Breast epithelium (tissue), 4 donors: ENCODE measurements at regions not wholly inside any gene's neighbourhood (a gene's known extent, or its start where the extent isn't known, plus 50 kb on each side); places are given as distances from the start of the nearest gene placed in this dataset.

Experiments used
- DNase-seq, 2 donors: peaks; one replicate each; pipeline ENCODE4 v3.0.0-alpha.2; 2019; ENCODE audit warnings: low spot score in 2 of 2
- H3K27ac ChIP-seq, 2 donors: fragments of 200-600 bp; sonication (generic) in 1 of 2; one replicate each; pipeline ENCODE4 v1.5.1; 2016 to 2019; ENCODE audit warnings: mild to moderate bottlenecking in 1 of 2
- H3K27me3 ChIP-seq, 2 donors: fragments of 200-600 bp; sonication (generic) in 1 of 2; one replicate each; pipeline versions ENCODE4 v1.5.1 to v1.6.0; 2017 to 2019; ENCODE audit warnings: control low read depth in 1 of 2, mild to moderate bottlenecking in 1 of 2
- H3K36me3 ChIP-seq: fragments of 200-600 bp; one replicate; pipeline ENCODE4 v1.5.1; 2019
- H3K4me1 ChIP-seq, 2 donors: fragments of 200-600 bp; sonication (generic); one replicate each; pipeline ENCODE4 v1.5.1; 2016 to 2019; ENCODE audit warnings: control low read depth in 1 of 2
- H3K4me3 ChIP-seq, 3 donors: fragments of 200-600 bp; sonication (generic); 1 replicate in 2 of 3; 2 replicates in 1 of 3; pipeline ENCODE4 v1.5.1; 2016 to 2019; ENCODE audit warnings: mild to moderate bottlenecking in 3 of 3, moderate library complexity in 2 of 3
- H3K9me3 ChIP-seq, 2 donors: fragments of 200-600 bp; sonication (generic) in 1 of 2; one replicate each; pipeline ENCODE4 v1.5.1; 2016 to 2019; ENCODE audit warnings: control low read depth in 1 of 2
- CTCF ChIP-seq, 3 donors: fragments of 450-650 bp; IDR thresholded peaks; one replicate each; pipeline ENCODE4 v1.5.1; 2016 to 2017; ENCODE audit warnings: antibody characterized with exemption in 3 of 3, mild to moderate bottlenecking in 3 of 3, moderate library complexity in 3 of 3
- POLR2A ChIP-seq: fragments of 450-650 bp; IDR thresholded peaks from one replicate; pipeline ENCODE4 v1.6.1; 2016; ENCODE audit warnings: antibody characterized with exemption, mild to moderate bottlenecking, moderate library complexity
- POLR2AphosphoS5 ChIP-seq, 3 donors: sonication (generic); formaldehyde crosslinking; IDR thresholded peaks; one replicate each; pipeline ENCODE4 v1.6.1; 2017; ENCODE audit warnings: antibody characterized with exemption in 3 of 3
- intact Hi-C: fragments of 100-400 bp; cut with DNase I; formaldehyde crosslinking; loops from one replicate; pipeline ENCODE4 v1.15.1; 2023; ENCODE audit warnings: low total_unique reads

DNA sequence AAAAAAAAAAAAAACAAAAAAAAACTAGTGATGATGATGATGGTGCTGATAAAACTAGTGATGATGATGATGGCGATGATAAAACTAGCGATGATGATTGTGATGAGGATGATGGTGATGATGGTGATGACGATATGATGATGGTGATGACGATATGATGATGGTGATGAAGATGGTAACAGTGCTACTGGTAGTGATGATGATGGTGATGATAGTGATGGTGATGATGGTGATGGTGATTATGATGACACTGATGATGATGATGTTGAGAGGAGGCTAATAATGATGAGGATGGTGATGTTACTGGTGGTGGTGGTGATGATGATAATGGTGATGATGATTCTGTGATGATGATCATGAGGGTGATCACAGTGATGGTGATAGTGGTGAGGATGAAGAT is 345.5 kb upstream of the CDH4 start:
- DNase-seq, result no peak
- Histone ChIP-seq H3K9me3 (peaks cover 10 to 15% of the 10 kb centered on the region in 2 donors), H3K27ac (no peak overlapping the region), H3K36me3 (no peaks in the 10 kb centered on the region), H3K27me3 (no peaks in the 10 kb centered on the region), H3K4me3 (no peak overlapping the region), H3K4me1 (no peaks in the 10 kb centered on the region)
- TF ChIP-seq POLR2AphosphoS5 (IDR thresholded peaks at IDR 0.05), result no peak
- no peak for TF ChIP-seq CTCF (IDR thresholded peaks at IDR 0.05)
- no peak for TF ChIP-seq POLR2A
- intact Hi-C loops, result no loop called here

- Histone ChIP-seq H3K4me3 (no peak overlapping the region), H3K4me1 (no peaks in the 10 kb centered on the region), H3K27me3 (no peaks in the 10 kb centered on the region), H3K27ac (no peak overlapping the region), H3K9me3 (peaks cover 0 to 3% of the 10 kb centered on the region in 2 donors), H3K36me3 (no peaks in the 10 kb centered on the region)
- no peak for DNase-seq
- no peak for TF ChIP-seq CTCF (IDR thresholded peaks at IDR 0.05)
- TF ChIP-seq POLR2A, result no peak
- TF ChIP-seq POLR2AphosphoS5 (IDR thresholded peaks at IDR 0.05), result no peak
- intact Hi-C loops, result no loop called here
These were observed 338.8 kb upstream of the CDH4 start for GRCh38 chr20:60913298-60913697.

DNA sequence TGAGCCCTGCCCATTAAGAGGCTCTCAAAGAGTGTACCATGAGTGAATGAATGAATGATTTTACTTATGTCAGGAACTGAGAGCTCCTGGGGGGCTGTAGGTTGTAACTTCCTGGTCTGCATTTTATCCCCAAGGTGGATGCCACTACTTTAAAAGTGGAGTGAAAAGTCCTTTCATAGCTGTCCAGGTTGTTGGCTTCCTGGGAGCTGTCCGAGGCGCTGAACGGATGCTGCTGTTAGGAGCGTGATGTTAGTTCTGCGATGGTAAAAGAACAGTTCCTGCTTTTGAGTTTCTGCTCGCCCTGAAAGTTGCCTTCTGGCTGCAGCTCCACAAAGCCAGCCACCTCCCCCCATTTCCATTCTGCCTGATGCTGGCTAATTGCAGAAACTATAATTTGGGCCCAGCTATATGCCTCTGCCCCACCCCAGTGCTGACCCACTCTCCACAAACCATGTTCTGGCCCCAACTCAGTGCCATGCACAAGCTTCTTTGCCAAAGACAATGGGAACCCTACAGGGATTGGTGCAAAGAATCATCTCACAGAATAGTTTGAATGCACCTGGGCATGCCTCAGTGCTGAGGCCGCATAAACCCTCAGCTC is 330.9 kb upstream of the CDH4 start:
- no peak for DNase-seq
- intact Hi-C loops, result no loop called here
- H3K4me3 ChIP-seq, result no peak overlapping the region
- no peaks in the 10 kb centered on the region for H3K36me3 ChIP-seq
- H3K27me3 ChIP-seq, result peaks cover 0 to 11% of the 10 kb centered on the region in 2 donors
- no peaks in the 10 kb centered on the region for H3K4me1 ChIP-seq
- peaks cover 0 to 3% of the 10 kb centered on the region in 2 donors for H3K9me3 ChIP-seq
- no peak overlapping the region for H3K27ac ChIP-seq
- no peak for TF ChIP-seq POLR2AphosphoS5 (IDR thresholded peaks at IDR 0.05)
- no peak for TF ChIP-seq POLR2A
- no peak for TF ChIP-seq CTCF (IDR thresholded peaks at IDR 0.05)

DNA sequence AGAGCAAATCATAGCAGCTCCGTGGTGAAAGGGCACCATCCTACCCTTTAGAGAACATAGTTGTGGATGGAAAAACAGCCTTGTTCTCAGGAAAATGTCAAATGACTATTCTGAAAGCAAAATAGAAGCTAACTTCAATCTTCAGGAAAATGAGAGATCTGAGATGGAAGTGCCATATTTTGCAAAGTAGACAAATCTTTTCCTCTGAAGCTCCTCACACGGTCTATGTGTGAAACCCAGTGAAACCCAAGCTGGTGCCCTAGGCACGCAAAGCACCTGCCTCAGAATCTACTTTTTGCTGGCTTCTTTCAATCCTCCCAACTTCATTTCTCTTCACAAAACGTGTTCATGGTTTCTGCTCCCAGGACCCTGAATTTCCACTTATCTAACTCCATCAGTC is 325.2 kb upstream of the CDH4 start:
- H3K27ac ChIP-seq, result no peak overlapping the region
- no peak for TF ChIP-seq CTCF (IDR thresholded peaks at IDR 0.05)
- TF ChIP-seq POLR2A, result no peak
- TF ChIP-seq POLR2AphosphoS5 (IDR thresholded peaks at IDR 0.05), result no peak
- intact Hi-C loops, result loop anchor here (5.0 kb wide), 1 partner anchor 145 kb away; no protein-coding TSS in a partner anchor
- H3K27me3 ChIP-seq, result peaks cover 0 to 6% of the 10 kb centered on the region in 2 donors
- H3K36me3 ChIP-seq, result no peaks in the 10 kb centered on the region
- no peaks in the 10 kb centered on the region for H3K4me1 ChIP-seq
- no peak for DNase-seq
- H3K4me3 ChIP-seq, result no peak overlapping the region
- no peaks in the 10 kb centered on the region for H3K9me3 ChIP-seq

DNA sequence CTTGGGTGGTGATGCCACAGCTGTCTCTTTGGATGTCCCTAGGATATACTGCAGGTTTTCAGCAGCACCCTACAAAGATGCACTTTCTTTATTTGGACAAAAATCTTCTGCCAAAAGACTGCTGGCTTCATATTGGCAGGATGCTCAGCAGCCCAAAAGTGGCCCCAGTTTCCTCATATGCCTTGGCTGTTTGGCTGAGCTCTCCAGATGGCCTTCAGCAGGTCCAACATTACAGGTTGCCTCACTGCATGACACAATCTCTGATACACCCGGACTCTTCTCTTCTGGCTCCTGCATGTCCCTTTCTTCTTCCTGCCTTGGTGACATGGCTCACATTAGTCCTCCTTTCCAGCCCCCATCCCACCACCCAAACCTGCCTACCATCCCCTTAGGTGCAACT is 323.7 kb upstream of the CDH4 start:
- intact Hi-C loops, result loop anchor here (5.0 kb wide), 1 partner anchor 144 kb away; no protein-coding TSS in a partner anchor
- H3K4me3 ChIP-seq, result no peak overlapping the region
- peaks cover 0 to 6% of the 10 kb centered on the region in 2 donors for H3K27me3 ChIP-seq
- no peak for TF ChIP-seq POLR2A
- TF ChIP-seq CTCF (IDR thresholded peaks at IDR 0.05), result no peak
- TF ChIP-seq POLR2AphosphoS5 (IDR thresholded peaks at IDR 0.05), result no peak
- no peak for DNase-seq
- no peaks in the 10 kb centered on the region for H3K4me1 ChIP-seq
- H3K36me3 ChIP-seq, result no peaks in the 10 kb centered on the region
- H3K27ac ChIP-seq, result no peak overlapping the region
- no peaks in the 10 kb centered on the region for H3K9me3 ChIP-seq
